ENCODE measurements at regions not wholly inside any gene's neighbourhood (a gene's known extent, or its start where the extent isn't known, plus 50 kb on each side); places are given as distances from the start of the nearest gene placed in this dataset.

GRCh38 chr21:39022466-39022862 lies 160.8 kb downstream of the PSMG1 start:
- Histone ChIP-seq H3K27me3 (no peaks in the 10 kb centered on the region), H3K36me3 (no peaks in the 10 kb centered on the region), H3K4me1 (peaks cover 0 to 22% (median 18%) of the 10 kb centered on the region in 4 donors), H3K9me3 (no peaks in the 10 kb centered on the region), H3K4me3 (no peak overlapping the region), H3K27ac (peak overlapping the region; percentile 3 to 75 (median 48))
- 38 to 53% methylated on average over 6 of the region's 6 CpGs for WGBS, 2 donors
- intact Hi-C loops (cut with DNase I): no loop called here
- no peak for DNase-seq
- TF ChIP-seq POLR2AphosphoS5 (IDR thresholded peaks at IDR 0.05) (no peak), EP300 (IDR thresholded peaks at IDR 0.05) (no peak), POLR2A (IDR thresholded peaks at IDR 0.05) (no peak)
- TF ChIP-seq, protein P1, sequence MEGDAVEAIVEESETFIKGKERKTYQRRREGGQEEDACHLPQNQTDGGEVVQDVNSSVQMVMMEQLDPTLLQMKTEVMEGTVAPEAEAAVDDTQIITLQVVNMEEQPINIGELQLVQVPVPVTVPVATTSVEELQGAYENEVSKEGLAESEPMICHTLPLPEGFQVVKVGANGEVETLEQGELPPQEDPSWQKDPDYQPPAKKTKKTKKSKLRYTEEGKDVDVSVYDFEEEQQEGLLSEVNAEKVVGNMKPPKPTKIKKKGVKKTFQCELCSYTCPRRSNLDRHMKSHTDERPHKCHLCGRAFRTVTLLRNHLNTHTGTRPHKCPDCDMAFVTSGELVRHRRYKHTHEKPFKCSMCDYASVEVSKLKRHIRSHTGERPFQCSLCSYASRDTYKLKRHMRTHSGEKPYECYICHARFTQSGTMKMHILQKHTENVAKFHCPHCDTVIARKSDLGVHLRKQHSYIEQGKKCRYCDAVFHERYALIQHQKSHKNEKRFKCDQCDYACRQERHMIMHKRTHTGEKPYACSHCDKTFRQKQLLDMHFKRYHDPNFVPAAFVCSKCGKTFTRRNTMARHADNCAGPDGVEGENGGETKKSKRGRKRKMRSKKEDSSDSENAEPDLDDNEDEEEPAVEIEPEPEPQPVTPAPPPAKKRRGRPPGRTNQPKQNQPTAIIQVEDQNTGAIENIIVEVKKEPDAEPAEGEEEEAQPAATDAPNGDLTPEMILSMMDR (IDR thresholded peaks at IDR 0.05): no peak

- no peaks in the 10 kb centered on the region for H3K36me3 ChIP-seq
- peaks cover 0 to 22% (median 18%) of the 10 kb centered on the region in 4 donors for H3K4me1 ChIP-seq
- H3K9me3 ChIP-seq: no peaks in the 10 kb centered on the region
- intact Hi-C loops (cut with DNase I): no loop called here
- 93 to 94% methylated on average over 14 of the region's 14 CpGs for WGBS, 2 donors
- peak overlapping the region in 3 of 4 donors; percentile 3 to 75 (median 57) for H3K27ac ChIP-seq
- no peaks in the 10 kb centered on the region for H3K27me3 ChIP-seq
- DNase-seq: peak; percentile 64
- H3K4me3 ChIP-seq: no peak overlapping the region
- TF ChIP-seq POLR2A (IDR thresholded peaks at IDR 0.05): no peak
- no peak for TF ChIP-seq POLR2AphosphoS5 (IDR thresholded peaks at IDR 0.05)
- no peak for TF ChIP-seq EP300 (IDR thresholded peaks at IDR 0.05)
- TF ChIP-seq, protein P1 (IDR thresholded peaks at IDR 0.05): no peak
Measured at GRCh38 chr21:39022035-39022434, 161.2 kb downstream of the PSMG1 start.

DNA sequence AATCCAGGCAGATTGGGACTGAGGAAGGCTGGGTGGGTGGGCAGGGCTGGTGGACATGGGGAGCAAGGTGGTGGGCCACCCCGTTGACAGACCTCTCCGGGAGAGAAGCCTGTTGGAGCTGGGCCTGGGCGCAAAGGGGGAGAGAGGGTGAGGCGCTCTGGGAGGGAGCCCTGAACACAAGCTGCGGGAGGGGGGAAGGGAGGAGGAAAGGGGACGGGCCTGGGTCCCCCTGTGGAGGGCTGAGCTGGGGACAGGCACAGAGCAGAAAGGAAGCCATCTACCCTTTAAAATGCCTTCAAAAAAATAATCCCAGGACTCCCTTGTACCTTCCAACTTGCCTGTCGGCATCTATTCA lies 161.8 kb downstream of the PSMG1 start:
- WGBS, 2 donors: 75 to 84% methylated on average over 7 of the region's 7 CpGs
- TF ChIP-seq, protein P1 (IDR thresholded peaks at IDR 0.05): no peak
- peaks cover 0 to 22% (median 18%) of the 10 kb centered on the region in 4 donors for H3K4me1 ChIP-seq
- intact Hi-C loops (cut with DNase I): no loop called here
- H3K4me3 ChIP-seq: no peak overlapping the region
- H3K9me3 ChIP-seq: no peaks in the 10 kb centered on the region
- H3K36me3 ChIP-seq: no peaks in the 10 kb centered on the region
- peak overlapping the region in 1 of 4 donors; percentile 75 for H3K27ac ChIP-seq
- H3K27me3 ChIP-seq: no peaks in the 10 kb centered on the region
- DNase-seq: no peak

DNA sequence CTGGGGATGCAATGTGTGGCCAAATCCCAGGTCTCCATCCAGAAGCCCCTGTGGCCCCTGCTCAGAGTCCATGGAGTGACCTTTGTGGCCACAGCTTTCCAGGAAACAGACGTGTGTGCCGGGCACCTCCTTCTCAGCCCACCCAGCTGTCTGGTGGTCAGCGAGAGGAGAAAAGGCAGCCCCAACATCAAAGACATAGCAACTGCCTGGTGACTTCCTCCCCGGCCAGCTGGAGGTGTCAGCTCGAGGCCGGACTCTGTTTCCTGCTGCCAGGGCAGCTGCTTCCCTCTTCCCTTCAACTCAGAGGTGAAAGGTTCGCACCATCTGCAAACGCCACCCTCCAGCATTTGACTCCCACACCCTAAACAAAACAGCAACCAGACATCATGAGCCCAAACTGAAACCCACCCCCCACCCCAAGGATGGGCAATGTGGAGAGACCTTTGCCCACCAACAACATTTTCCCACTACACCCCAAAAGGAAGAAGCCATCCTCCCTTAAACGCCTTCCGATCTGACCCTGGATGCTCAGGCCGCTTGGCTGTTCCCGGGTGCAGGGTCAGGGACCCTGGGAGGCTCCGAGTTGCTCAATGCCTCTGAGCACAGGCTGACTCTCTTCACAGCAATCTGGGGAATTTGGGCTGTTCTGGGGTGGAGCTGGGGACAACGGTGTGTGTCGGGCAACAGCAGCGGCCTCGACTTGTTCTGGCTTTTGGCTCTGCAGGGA lies 162.3 kb downstream of the PSMG1 start:
- peak; percentile 72 for DNase-seq
- H3K4me1 ChIP-seq: peaks cover 0 to 22% (median 18%) of the 10 kb centered on the region in 4 donors
- H3K9me3 ChIP-seq: no peaks in the 10 kb centered on the region
- H3K27me3 ChIP-seq: no peaks in the 10 kb centered on the region
- WGBS, 2 donors: 60 to 76% methylated on average over 17 of the region's 17 CpGs
- no peak overlapping the region for H3K4me3 ChIP-seq
- H3K27ac ChIP-seq: peak overlapping the region in 1 of 4 donors; percentile 75
- no peaks in the 10 kb centered on the region for H3K36me3 ChIP-seq
- TF ChIP-seq POLR2A (IDR thresholded peaks at IDR 0.05) (no peak), POLR2AphosphoS5 (IDR thresholded peaks at IDR 0.05) (peak in 1 of 4 donors; percentile 13)
- intact Hi-C loops (cut with DNase I): no loop called here

DNA sequence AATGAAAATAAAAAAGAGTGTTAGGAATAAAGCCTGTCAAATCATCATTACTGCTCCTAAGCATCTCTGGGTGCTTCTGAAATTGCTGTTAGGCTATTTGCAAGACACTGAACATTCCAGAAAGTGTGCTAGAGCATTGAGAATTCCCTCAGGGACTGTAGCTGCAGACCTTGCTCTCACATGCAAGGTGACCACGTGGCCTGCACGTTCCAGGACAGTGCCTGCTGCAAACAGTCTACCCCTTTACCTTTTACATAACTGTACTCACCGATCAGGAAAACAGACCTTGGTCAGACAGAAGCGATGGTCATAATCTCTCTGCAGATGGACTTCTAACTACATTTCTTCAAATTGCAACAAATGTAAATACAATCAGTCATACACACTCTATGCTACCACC lies 164.5 kb downstream of the PSMG1 start:
- TF ChIP-seq EP300 (IDR thresholded peaks at IDR 0.05): no peak
- no peak for TF ChIP-seq POLR2AphosphoS5 (IDR thresholded peaks at IDR 0.05)
- TF ChIP-seq, protein P1 (IDR thresholded peaks at IDR 0.05): no peak
- TF ChIP-seq POLR2A (IDR thresholded peaks at IDR 0.05): no peak
- DNase-seq: no peak
- H3K27me3 ChIP-seq: no peaks in the 10 kb centered on the region
- 49 to 93% methylated on average over 4 of the region's 4 CpGs for WGBS, 2 donors
- H3K9me3 ChIP-seq: no peaks in the 10 kb centered on the region
- intact Hi-C loops (cut with DNase I): no loop called here
- H3K4me1 ChIP-seq: peaks cover 0 to 22% (median 17%) of the 10 kb centered on the region in 4 donors
- no peak overlapping the region for H3K4me3 ChIP-seq
- H3K36me3 ChIP-seq: no peaks in the 10 kb centered on the region
- H3K27ac ChIP-seq: no peak overlapping the region

Measured in sigmoid colon (tissue), 6 donors.